GOT3 (cell line): ENCODE measurements at regions not wholly inside any gene's neighbourhood (a gene's known extent, or its start where the extent isn't known, plus 50 kb on each side); places are given as distances from the start of the nearest gene placed in this dataset.

Source experiments
- DNase-seq: peaks from one replicate; lab custom pipeline; 2025; ENCODE audit warnings: mixed read lengths; lab: John Stamatoyannopoulos, UW

GRCh38 chr16:51779240-51779639, 628.2 kb upstream of the SALL1 start:
- no peak for DNase-seq

DNA sequence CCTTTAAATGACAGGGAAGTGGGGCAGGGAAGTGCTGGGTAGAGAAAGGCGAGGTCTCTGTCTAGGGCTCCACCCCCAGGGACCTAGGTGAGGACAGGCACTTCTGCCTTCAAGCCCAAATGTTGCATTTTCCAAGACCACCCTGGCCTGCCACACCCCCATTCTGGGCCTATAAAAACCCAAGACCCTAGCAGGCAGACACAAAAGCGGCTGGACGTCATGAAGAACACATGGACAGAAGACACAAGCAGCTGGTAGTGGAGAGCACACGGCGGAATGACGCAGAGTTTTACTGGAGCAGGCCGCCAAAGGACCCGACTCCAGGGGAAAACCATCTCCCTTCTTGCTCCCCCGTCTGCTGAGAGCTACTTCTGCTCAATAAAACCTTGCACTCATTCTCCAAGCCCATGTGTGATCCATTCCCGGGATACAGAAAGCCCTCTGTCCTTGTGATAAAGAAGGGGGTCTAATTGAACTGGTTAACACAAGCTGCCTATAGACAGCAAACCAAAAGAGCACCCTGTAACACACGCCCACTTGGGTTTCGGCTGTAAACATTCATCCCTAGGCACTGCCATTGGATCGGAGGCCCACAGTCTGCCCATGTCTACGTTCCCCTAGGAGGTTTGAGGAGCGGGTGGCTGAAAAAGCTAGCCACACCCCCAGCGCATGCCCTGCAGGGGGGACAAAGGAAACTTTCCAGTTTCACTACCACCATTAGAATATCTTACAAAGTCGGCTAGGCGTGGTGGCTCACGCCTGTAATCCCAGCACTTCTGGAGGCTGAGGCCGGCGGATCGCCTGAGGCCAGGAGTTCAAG, 622.2 kb upstream of the SALL1 start:
- DNase-seq, result no peak

- no peak for DNase-seq
Measured at GRCh38 chr16:51766739-51767138, 615.7 kb upstream of the SALL1 start.

DNA sequence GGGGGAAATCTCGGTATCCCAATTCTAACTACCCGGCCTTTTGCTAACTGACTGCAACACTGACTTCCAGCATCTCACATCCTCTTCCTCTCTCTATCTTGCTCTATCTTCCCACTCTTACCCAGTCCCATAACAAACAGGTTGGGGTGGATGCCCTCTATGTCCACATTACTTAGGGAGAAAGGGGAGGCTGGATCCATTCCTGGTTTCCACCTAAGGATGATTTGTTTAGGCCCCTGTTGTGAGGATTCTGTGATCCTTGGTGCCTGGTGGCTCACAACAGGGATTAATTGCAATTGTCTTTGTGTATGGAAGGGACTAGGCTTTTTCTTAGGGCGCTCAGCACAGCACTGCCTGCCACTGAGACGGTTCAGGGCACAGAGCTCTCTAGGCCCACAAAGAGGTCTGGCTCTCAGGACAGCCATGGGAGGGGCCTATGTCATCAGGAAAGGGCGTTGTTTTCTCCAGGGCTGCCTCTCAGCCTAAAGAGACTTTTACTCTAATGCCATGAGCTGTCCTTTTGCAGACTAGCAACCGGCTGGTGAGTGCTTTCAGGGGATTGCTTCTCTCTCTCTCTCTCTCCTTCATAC, 612.1 kb upstream of the SALL1 start:
- no peak for DNase-seq

GRCh38 chr16:51762081-51762996, 611.3 kb upstream of the SALL1 start:
- DNase-seq, result peak; percentile 25

DNA sequence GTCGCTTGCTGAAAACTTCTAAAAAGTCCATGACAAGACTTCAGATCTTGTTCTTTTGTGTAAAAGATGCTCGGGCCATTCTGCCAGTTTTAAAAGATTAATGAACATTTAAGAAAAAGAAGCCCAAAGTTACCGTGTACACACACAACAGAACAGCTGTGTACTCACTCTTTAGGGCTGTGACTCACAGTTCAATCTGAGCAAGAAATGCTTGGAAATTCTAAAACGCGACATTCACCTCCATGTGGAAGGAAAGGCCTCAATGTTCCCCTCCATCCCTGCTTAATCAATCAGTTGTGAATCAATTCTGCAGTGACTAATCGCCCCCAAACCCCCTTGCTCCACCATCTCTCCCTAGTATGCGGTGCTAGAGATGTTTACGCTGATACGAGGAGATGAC, 609.9 kb upstream of the SALL1 start:
- no peak for DNase-seq

GRCh38 chr16:51759999-51760398, 608.9 kb upstream of the SALL1 start:
- no peak for DNase-seq

DNA sequence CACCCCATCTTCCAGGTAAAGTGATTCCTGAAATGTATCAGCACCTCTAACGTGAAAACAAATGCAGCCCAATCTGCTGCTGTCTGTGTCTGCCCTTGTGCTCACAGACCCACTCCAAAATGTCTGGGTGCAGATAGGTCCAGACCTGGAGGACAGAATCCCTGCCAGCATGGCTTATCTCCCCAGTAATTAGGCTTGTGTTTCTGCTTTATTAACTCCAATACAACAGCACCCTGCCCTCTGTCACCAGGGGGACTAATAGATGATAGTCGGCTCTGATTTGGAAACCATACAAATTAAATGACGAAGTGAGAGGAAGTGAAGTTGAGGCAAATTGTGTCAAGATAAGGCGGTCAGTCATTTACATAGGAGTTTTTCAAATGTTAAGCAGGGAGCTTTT, 608.3 kb upstream of the SALL1 start:
- no peak for DNase-seq

GRCh38 chr16:51757921-51758479, 606.9 kb upstream of the SALL1 start:
- no peak for DNase-seq

GRCh38 chr16:51757505-51757904, 606.4 kb upstream of the SALL1 start:
- no peak for DNase-seq

DNA sequence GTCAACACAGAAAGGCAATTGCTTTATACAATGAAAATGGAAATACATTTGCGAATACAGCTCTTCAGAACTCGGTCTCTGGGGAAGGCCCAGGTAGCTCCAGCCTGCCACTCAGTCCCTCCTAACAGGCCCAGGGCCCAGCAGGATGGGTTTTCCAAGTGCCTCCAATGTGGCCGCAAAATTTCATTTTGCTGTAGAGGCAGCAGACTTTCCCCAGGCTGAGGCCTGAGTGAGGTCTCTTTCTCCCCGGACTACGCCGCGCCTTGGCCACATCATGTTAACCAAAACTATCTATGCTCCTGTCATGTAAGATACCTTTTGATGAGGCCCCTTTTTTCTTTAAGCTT, 606.0 kb upstream of the SALL1 start:
- DNase-seq, result no peak

GRCh38 chr16:51756447-51757123, 605.5 kb upstream of the SALL1 start:
- no peak for DNase-seq

DNA sequence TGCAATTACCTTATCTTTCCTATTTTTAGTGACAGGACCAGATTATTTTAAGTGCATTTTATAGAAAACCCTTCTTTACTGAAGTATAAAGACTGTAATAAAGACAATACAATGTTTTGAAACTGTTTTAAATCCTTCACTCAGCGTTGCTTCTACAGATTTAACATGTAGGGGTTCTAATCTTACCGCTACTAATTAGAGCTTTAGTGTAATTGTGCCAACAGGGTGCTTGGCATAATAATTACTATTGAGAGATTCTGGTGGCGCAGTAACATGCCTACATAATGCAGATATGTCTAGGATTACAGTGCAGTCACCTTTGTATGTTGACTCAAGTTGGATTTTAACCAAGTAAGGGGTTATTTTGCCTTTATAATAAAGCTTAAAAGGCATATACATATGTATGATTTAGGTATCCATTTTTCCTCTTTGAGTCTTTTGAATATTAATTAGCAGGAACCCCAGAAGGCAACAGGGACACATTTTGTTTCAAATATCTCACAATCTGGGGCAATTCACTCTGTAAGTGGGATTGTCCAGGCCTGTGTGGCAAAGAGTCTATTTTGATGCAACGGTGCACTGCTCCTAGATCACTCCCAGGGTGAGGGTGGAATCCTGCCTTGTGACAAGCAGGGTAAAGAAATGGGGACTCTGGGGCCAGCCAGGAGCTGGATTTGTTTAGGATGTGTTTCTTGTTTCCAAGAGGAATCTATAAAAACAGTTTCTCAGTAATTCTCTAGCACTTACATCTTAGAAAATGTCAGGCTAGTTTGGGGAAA, 604.7 kb upstream of the SALL1 start:
- DNase-seq, result no peak

DNA sequence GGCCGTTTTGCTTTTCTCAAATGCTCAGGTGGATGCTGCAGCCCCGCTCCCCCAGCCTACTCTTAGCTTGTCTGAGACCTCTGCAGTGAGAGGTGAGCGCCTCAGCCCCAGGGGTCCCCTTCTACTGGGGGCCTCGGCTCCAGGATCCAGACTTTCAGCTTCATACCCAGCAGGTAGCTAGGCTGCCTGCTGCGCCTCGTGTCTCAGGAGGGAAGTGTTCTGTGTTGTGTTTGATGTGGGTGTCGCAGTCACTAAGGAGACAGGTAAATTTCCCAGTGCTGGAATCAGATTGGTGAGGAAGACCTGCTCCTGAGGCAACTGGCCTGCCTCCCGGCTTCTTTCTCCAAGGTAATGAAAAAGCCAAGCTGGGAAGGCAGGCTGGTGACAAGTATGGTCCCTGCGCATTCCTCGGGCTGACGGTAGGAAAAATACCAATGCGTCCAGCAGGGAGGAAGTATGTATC, 604.0 kb upstream of the SALL1 start:
- DNase-seq, result no peak

- no peak for DNase-seq
Measured at GRCh38 chr16:51753467-51754127, 602.5 kb upstream of the SALL1 start.

GRCh38 chr16:51752438-51752995, 601.4 kb upstream of the SALL1 start:
- no peak for DNase-seq

DNA sequence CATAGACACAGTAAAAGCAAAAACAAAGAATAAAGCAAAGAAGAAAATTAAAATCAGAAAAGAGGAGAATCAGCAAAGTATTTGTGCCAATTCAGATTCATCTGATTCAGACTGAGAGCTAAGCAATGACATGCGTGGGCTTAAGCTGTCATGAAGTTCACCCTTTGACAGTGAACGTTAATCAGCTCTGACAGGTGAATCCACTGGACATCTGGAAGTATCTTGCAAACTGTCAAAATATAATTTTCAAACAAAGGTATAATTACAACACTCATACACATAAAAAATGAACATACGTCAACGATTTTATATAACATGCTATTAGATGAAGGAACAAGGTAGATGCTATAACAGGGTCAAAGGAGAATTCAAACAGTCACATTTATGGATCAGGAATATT, 596.3 kb upstream of the SALL1 start:
- no peak for DNase-seq

DNA sequence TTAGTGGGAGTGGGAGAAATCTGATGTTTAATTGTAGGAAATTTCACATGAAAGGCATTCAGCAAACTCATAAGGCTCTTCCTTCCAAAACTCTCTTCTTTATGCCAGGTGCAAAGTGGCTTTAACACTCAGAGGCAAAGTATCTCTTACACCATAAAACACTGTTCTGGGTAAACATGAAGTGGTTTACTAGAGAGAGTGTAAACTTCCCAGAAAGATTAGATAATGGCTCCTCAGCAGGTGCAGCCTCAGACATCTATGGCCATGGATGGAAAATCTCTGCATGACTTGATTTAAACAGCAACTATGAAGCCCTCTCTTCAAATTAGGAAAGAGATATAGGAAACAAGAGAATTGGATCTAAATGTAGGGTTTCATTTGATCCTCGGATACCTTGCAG, 583.1 kb upstream of the SALL1 start:
- no peak for DNase-seq

GRCh38 chr16:51733181-51733580, 582.1 kb upstream of the SALL1 start:
- no peak for DNase-seq

GRCh38 chr16:51731160-51731559, 580.1 kb upstream of the SALL1 start:
- DNase-seq, result no peak
